H1 (cell line): ENCODE measurements at regions not wholly inside any gene's neighbourhood (a gene's known extent, or its start where the extent isn't known, plus 50 kb on each side); places are given as distances from the start of the nearest gene placed in this dataset.

Source experiments
- CTCF ChIA-PET: fragments of 300-600 bp; sonication (Branson Sonifier 250); formaldehyde crosslinking; loops from one replicate; lab custom pipeline; 2021; ENCODE audit not compliant: partially characterized antibody; lab: Charles Lee
- POLR2A ChIA-PET: fragments of 300-600 bp; sonication (Branson Sonifier 250); formaldehyde crosslinking; loops from one replicate; lab custom pipeline; 2021; ENCODE audit warnings: inconsistent platforms; ENCODE audit not compliant: partially characterized antibody; lab: Charles Lee
- DNase-seq, 2 experiments: peaks; one replicate each; pipeline versions ENCODE4 v3.0.0 to v3.0.0-alpha.2; 2010 to 2022; ENCODE audit warnings: low spot score in 2 of 2, low read depth in 1 of 2, mixed read lengths in 1 of 2
- FAIRE-seq: peaks from 2 replicates; lab custom pipeline; 2011; peaks lifted over from hg19 to GRCh38; lab: Jason Lieb, UNC
- H2AFZ ChIP-seq: 2 replicates; pipeline ENCODE4 v1.8.1; 2012; ENCODE audit warnings: low read length, inconsistent platforms
- H2AK5ac ChIP-seq: 2 replicates; pipeline ENCODE4 v1.6.1; 2013; ENCODE audit warnings: low read depth, low read length
- H2BK120ac ChIP-seq: replicated peaks from 2 replicates; pipeline ENCODE3; 2013; ENCODE audit warnings: low read depth, low read length, inconsistent platforms
- H2BK12ac ChIP-seq: 2 replicates; pipeline ENCODE4 v1.6.1; 2013; ENCODE audit warnings: low read depth, low read length
- H2BK15ac ChIP-seq: 2 replicates; pipeline ENCODE4 v1.6.1; 2013; ENCODE audit warnings: low read length
- H2BK20ac ChIP-seq: 2 replicates; pipeline ENCODE4 v1.6.1; 2013; ENCODE audit warnings: low read length
- H2BK5ac ChIP-seq: 2 replicates; pipeline ENCODE4 v1.6.1; 2013; ENCODE audit warnings: low read depth, low read length
- H3K14ac ChIP-seq: 2 replicates; pipeline ENCODE4 v1.6.1; 2013; ENCODE audit warnings: inconsistent platforms; ENCODE audit not compliant: insufficient read length
- H3K18ac ChIP-seq: 2 replicates; pipeline ENCODE4 v1.6.1; 2013; ENCODE audit warnings: low read length; ENCODE audit errors: extremely low read depth
- H3K23ac ChIP-seq: 2 replicates; pipeline ENCODE4 v1.6.1; 2013; ENCODE audit warnings: inconsistent platforms; ENCODE audit not compliant: insufficient read length
- H3K23me2 ChIP-seq: 2 replicates; pipeline ENCODE4 v1.6.1; 2013; ENCODE audit warnings: low read depth, low read length
- H3K27ac ChIP-seq: 2 replicates; pipeline ENCODE4 v1.6.1; 2011; ENCODE audit warnings: low read depth, low read length, inconsistent platforms
- H3K27me3 ChIP-seq, 4 experiments: replicated peaks in 1 of 4; 1 replicate in 1 of 4; 2 replicates in 3 of 4; pipeline versions ENCODE4 v1.6.1 to v1.8.1; 2011 to 2013; ENCODE audit warnings: low read length in 3 of 4, mild to moderate bottlenecking in 3 of 4, inconsistent platforms in 2 of 4, mixed read lengths in 2 of 4, moderate library complexity in 1 of 4; ENCODE audit not compliant: control insufficient read depth in 3 of 4, insufficient read depth in 3 of 4; ENCODE audit errors: extremely low read depth in 1 of 4
- H3K36me3 ChIP-seq, 4 experiments: 2 replicates each; pipeline versions ENCODE4 v1.6.1 to v1.8.1; 2011 to 2013; ENCODE audit warnings: mild to moderate bottlenecking in 4 of 4, low read length in 3 of 4, moderate library complexity in 2 of 4, control low read depth in 1 of 4, inconsistent platforms in 1 of 4; ENCODE audit not compliant: insufficient read depth in 4 of 4, control insufficient read depth in 2 of 4
- H3K4ac ChIP-seq: replicated peaks from 2 replicates; pipeline ENCODE3; 2013; ENCODE audit warnings: low read length, low read depth, mixed read lengths, inconsistent platforms; ENCODE audit not compliant: insufficient read length
- H3K4me1 ChIP-seq, 4 experiments: replicated peaks in 1 of 4; 1 replicate in 1 of 4; 2 replicates in 3 of 4; pipeline versions ENCODE4 v1.6.1 to v1.8.1; 2011 to 2013; ENCODE audit warnings: low read length in 3 of 4, inconsistent platforms in 2 of 4, mixed read lengths in 1 of 4; ENCODE audit not compliant: insufficient read depth in 4 of 4, control insufficient read depth in 3 of 4
- H3K4me2 ChIP-seq, 2 experiments: 2 replicates each; pipeline versions ENCODE4 v1.6.1 to v1.8.1; 2011 to 2013; ENCODE audit warnings: low read depth in 2 of 2, low read length in 2 of 2, control low read depth in 1 of 2, inconsistent platforms in 1 of 2, mild to moderate bottlenecking in 1 of 2; ENCODE audit not compliant: insufficient read depth in 1 of 2
- H3K4me3 ChIP-seq, 4 experiments: fragments of 200-600, 300-600 bp in 1 of 4; sonication (generic), shearing (Covaris generic), sonication (Bioruptor Twin) in 1 of 4; 2 replicates each; pipeline versions ENCODE4 v1.5.1 to v1.8.1; 2011 to 2016; ENCODE audit warnings: low read length in 4 of 4, low read depth in 3 of 4, control low read depth in 2 of 4, inconsistent platforms in 2 of 4, mild to moderate bottlenecking in 2 of 4, mixed read lengths in 1 of 4, moderate library complexity in 1 of 4; ENCODE audit not compliant: insufficient read depth in 2 of 4; ENCODE audit errors: extremely low read depth in 1 of 4
- H3K56ac ChIP-seq: replicated peaks from 2 replicates; pipeline ENCODE3; 2013; ENCODE audit warnings: low read depth, mild to moderate bottlenecking, mixed read lengths, low read length, inconsistent platforms; ENCODE audit not compliant: insufficient read length
- H3K79me1 ChIP-seq: 2 replicates; pipeline ENCODE4 v1.6.1; 2013; ENCODE audit warnings: low read depth, low read length, control low read depth
- H3K79me2 ChIP-seq, 2 experiments: 2 replicates each; pipeline versions ENCODE4 v1.6.1 to v1.8.1; 2012 to 2013; ENCODE audit warnings: low read length in 2 of 2, mild to moderate bottlenecking in 2 of 2, inconsistent platforms in 1 of 2; ENCODE audit not compliant: insufficient read depth in 2 of 2, control insufficient read depth in 1 of 2
- H3K9ac ChIP-seq, 4 experiments: replicated peaks in 1 of 4; 1 replicate in 1 of 4; 2 replicates in 3 of 4; pipeline versions ENCODE4 v1.6.1 to v1.8.1; 2011 to 2013; ENCODE audit warnings: low read depth in 3 of 4, low read length in 3 of 4, control low read depth in 2 of 4, mild to moderate bottlenecking in 2 of 4, moderate library complexity in 2 of 4, inconsistent platforms in 1 of 4; ENCODE audit errors: extremely low read depth in 1 of 4
- H3K9me3 ChIP-seq, 2 experiments: 2 replicates each; pipeline versions ENCODE4 v1.6.1 to v1.8.1; 2012 to 2013; ENCODE audit warnings: mild to moderate bottlenecking in 2 of 2, moderate library complexity in 2 of 2, control low read depth in 1 of 2, inconsistent platforms in 1 of 2, low read depth in 1 of 2, low read length in 1 of 2, mixed read lengths in 1 of 2; ENCODE audit not compliant: insufficient read depth in 2 of 2
- H4K20me1 ChIP-seq, 2 experiments: replicated peaks in 1 of 2; 2 replicates each; pipeline versions ENCODE3 to v1.8.1; 2011 to 2013; ENCODE audit warnings: inconsistent platforms in 2 of 2, low read length in 2 of 2, mild to moderate bottlenecking in 1 of 2; ENCODE audit not compliant: insufficient read depth in 2 of 2, control insufficient read depth in 1 of 2
- H4K5ac ChIP-seq: 2 replicates; pipeline ENCODE4 v1.6.1; 2013; ENCODE audit warnings: low read length, low read depth, mixed read lengths, inconsistent platforms; ENCODE audit not compliant: insufficient read length
- H4K8ac ChIP-seq: 2 replicates; pipeline ENCODE4 v1.8.0; 2013; ENCODE audit warnings: mild to moderate bottlenecking, moderate library complexity, low read length, inconsistent platforms; ENCODE audit not compliant: insufficient read depth; ENCODE audit errors: extremely low read depth
- H4K91ac ChIP-seq: replicated peaks from 2 replicates; pipeline ENCODE3; 2013; ENCODE audit warnings: low read length, mixed read lengths, inconsistent platforms; ENCODE audit not compliant: insufficient read length
- ASH2L ChIP-seq: fragments of 200-600, 300-600 bp; sonication (generic); IDR thresholded peaks from one replicate; pipeline ENCODE4 v1.7.1; 2017; ENCODE audit warnings: low read length
- CBX8 ChIP-seq: fragments of 300-800, 300-1000 bp; sonication (generic); IDR thresholded peaks from 2 replicates; pipeline ENCODE4 v1.7.1; 2016; ENCODE audit warnings: low read depth, low read length, borderline replicate concordance
- CREB1 ChIP-seq: IDR thresholded peaks from 2 replicates; pipeline ENCODE4 v1.6.1; 2012; ENCODE audit warnings: inconsistent platforms
- CTBP2 ChIP-seq: IDR thresholded peaks from 2 replicates; pipeline ENCODE4 v1.7.0; 2011; ENCODE audit warnings: borderline replicate concordance, mild to moderate bottlenecking, moderate library complexity, mixed read lengths, low read length; ENCODE audit not compliant: insufficient read depth, insufficient read length
- HDAC6 ChIP-seq: IDR thresholded peaks from one replicate; pipeline ENCODE4 v1.7.1; 2012; ENCODE audit warnings: low read depth, mild to moderate bottlenecking, inconsistent platforms, low read length, moderate library complexity
- KDM1A ChIP-seq: fragments of 200-600, 300-600 bp; sonication (generic); IDR thresholded peaks from 2 replicates; pipeline ENCODE4 v1.7.1; 2016; ENCODE audit warnings: mild to moderate bottlenecking, low read length, borderline replicate concordance
- NRF1 ChIP-seq: IDR thresholded peaks from 2 replicates; pipeline ENCODE4 v1.6.1; 2011; ENCODE audit warnings: mild to moderate bottlenecking, low read depth, low read length, improper control_type of control experiment
- POU5F1 ChIP-seq: IDR thresholded peaks from 2 replicates; pipeline ENCODE4 v1.6.1; 2011; ENCODE audit warnings: low read depth, mild to moderate bottlenecking, low read length, moderate library complexity
- RNF2 ChIP-seq: fragments of 200-900, 300-1000 bp; sonication (generic); IDR thresholded peaks from 2 replicates; pipeline ENCODE4 v1.7.1; 2016; ENCODE audit warnings: borderline replicate concordance, low read depth, mild to moderate bottlenecking, antibody characterized with exemption, low read length; ENCODE audit not compliant: poor library complexity, severe bottlenecking; ENCODE audit errors: missing control alignments
- SIRT6 ChIP-seq: IDR thresholded peaks from one replicate; pipeline ENCODE4 v1.7.1; 2012; ENCODE audit warnings: low read length, inconsistent platforms
- SP1 ChIP-seq: IDR thresholded peaks from 2 replicates; pipeline ENCODE4 v1.6.1; 2011; ENCODE audit warnings: low read depth, low read length
- SRF ChIP-seq: IDR thresholded peaks from 2 replicates; pipeline ENCODE4 v1.6.1; 2011; ENCODE audit warnings: mild to moderate bottlenecking, low read depth, low read length, moderate library complexity
- ZNF274 ChIP-seq: IDR thresholded peaks from 2 replicates; pipeline ENCODE4 v1.7.0; 2012; ENCODE audit warnings: low read length, borderline replicate concordance; ENCODE audit errors: extremely low read depth
- TF ChIP-seq, protein P1 (sequence below): IDR thresholded peaks from 2 replicates; pipeline ENCODE4 v1.6.1; 2011; ENCODE audit warnings: low read depth, mild to moderate bottlenecking, low read length; ENCODE audit not compliant: insufficient read depth
- TF ChIP-seq, protein P2 (sequence below): IDR thresholded peaks from 2 replicates; pipeline ENCODE4 v1.6.1; 2011; ENCODE audit warnings: low read length, improper control_type of control experiment

DNA sequence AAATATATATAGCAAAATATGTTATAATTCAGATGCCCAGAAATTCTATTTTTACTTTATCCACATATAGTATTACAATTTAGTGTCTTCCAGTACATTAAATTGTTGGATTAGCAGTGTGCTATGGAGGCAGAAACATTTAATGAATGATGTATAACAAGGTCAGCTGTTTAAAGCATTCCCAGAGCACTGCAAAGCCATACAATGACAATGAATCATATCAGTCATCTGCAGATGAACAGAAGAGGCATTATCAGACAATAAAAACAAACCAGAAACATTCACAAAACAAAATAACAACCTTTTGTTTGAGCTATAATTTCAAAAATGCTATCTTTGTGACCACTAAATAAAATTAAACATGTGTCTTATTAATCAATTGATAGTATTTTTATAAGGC, 524.2 kb downstream of the FAT4 start:
- H3K23me2 ChIP-seq = no peaks in the 10 kb centered on the region
- DNase-seq = no peak
- no peak for FAIRE-seq
- TF ChIP-seq RNF2 = no peak
- no peak for TF ChIP-seq POU5F1
- TF ChIP-seq KDM1A = no peak
- TF ChIP-seq CBX8 = no peak
- TF ChIP-seq SIRT6 = no peak
- no peak for TF ChIP-seq SP1
- TF ChIP-seq, protein P1, sequence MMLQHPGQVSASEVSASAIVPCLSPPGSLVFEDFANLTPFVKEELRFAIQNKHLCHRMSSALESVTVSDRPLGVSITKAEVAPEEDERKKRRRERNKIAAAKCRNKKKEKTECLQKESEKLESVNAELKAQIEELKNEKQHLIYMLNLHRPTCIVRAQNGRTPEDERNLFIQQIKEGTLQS = no peak
- no peak for TF ChIP-seq HDAC6
- no peak for TF ChIP-seq ZNF274
- TF ChIP-seq CREB1 = no peak
- no peak for TF ChIP-seq CTBP2
- TF ChIP-seq SRF = no peak
- no peak for TF ChIP-seq NRF1
- TF ChIP-seq, protein P2, sequence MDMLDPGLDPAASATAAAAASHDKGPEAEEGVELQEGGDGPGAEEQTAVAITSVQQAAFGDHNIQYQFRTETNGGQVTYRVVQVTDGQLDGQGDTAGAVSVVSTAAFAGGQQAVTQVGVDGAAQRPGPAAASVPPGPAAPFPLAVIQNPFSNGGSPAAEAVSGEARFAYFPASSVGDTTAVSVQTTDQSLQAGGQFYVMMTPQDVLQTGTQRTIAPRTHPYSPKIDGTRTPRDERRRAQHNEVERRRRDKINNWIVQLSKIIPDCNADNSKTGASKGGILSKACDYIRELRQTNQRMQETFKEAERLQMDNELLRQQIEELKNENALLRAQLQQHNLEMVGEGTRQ = no peak
- TF ChIP-seq ASH2L = no peak

More for the DNA sequence above, 524.2 kb downstream of the FAT4 start:
- no peak overlapping the region for H2BK120ac ChIP-seq
- H2BK5ac ChIP-seq = no peak overlapping the region
- H3K79me2 ChIP-seq = no peaks in the 10 kb centered on the region
- no peaks in the 10 kb centered on the region for H3K27me3 ChIP-seq
- H2BK15ac ChIP-seq = no peak overlapping the region
- H3K4ac ChIP-seq = no peak overlapping the region
- no peak overlapping the region for H4K5ac ChIP-seq
- H4K91ac ChIP-seq = no peak overlapping the region
- H2AFZ ChIP-seq = no peak overlapping the region
- no peak overlapping the region for H3K23ac ChIP-seq
- H3K18ac ChIP-seq = no peak overlapping the region
- no peaks in the 10 kb centered on the region for H3K4me1 ChIP-seq
- H3K9me3 ChIP-seq = no peaks in the 10 kb centered on the region
- POLR2A ChIA-PET = no interaction called here
- H4K20me1 ChIP-seq = no peaks in the 10 kb centered on the region
- H2AK5ac ChIP-seq = no peak overlapping the region
- H3K9ac ChIP-seq = no peak overlapping the region
- no peaks in the 10 kb centered on the region for H3K79me1 ChIP-seq
- H3K14ac ChIP-seq = no peak overlapping the region
- CTCF ChIA-PET = interaction anchor here (1.7 kb wide), 1 partner anchor 13 kb away, joined by 4 read pairs; no protein-coding TSS in a partner anchor
- no peak overlapping the region for H3K4me2 ChIP-seq
- H3K4me3 ChIP-seq = no peak overlapping the region
- H2BK12ac ChIP-seq = no peak overlapping the region
- H4K8ac ChIP-seq = no peak overlapping the region
- H3K27ac ChIP-seq = no peak overlapping the region
- no peaks in the 10 kb centered on the region for H3K36me3 ChIP-seq
- H2BK20ac ChIP-seq = no peak overlapping the region
- no peak overlapping the region for H3K56ac ChIP-seq
